Transverse colon (tissue), 4 donors: ENCODE measurements at regions not wholly inside any gene's neighbourhood (a gene's known extent, or its start where the extent isn't known, plus 50 kb on each side); places are given as distances from the start of the nearest gene placed in this dataset.

ENCODE experiments used
- DNase-seq: peaks from one replicate; pipeline ENCODE4 v3.0.0-alpha.2; 2019
- H3K27ac ChIP-seq, 4 donors: fragments of 200-600 bp; sonication (generic); 2 replicates each; pipeline ENCODE4 v1.5.1; 2016 to 2018; ENCODE audit warnings: inconsistent platforms in 4 of 4
- H3K27me3 ChIP-seq: fragments of 200-600 bp; sonication (generic); 2 replicates; pipeline ENCODE4 v1.5.1; 2017; ENCODE audit warnings: inconsistent platforms
- H3K36me3 ChIP-seq, 4 donors: fragments of 200-600 bp; sonication (generic); 2 replicates each; pipeline ENCODE4 v1.5.1; 2017 to 2019; ENCODE audit warnings: inconsistent platforms in 4 of 4
- H3K4me1 ChIP-seq, 4 donors: fragments of 200-600 bp; sonication (generic); 2 replicates each; pipeline ENCODE4 v1.5.1; 2017 to 2020; ENCODE audit warnings: inconsistent platforms in 4 of 4
- H3K4me3 ChIP-seq, 4 donors: fragments of 200-600 bp; sonication (generic); 1 replicate in 1 of 4; 2 replicates in 3 of 4; pipeline versions ENCODE4 v1.5.1 to v1.6.1; 2017 to 2019; ENCODE audit warnings: inconsistent platforms in 4 of 4
- H3K9me3 ChIP-seq, 2 donors: fragments of 200-600 bp; sonication (generic); 2 replicates each; pipeline ENCODE4 v1.5.1; 2017 to 2019; ENCODE audit warnings: inconsistent platforms in 2 of 2
- EP300 ChIP-seq: sonication (generic); formaldehyde crosslinking; IDR thresholded peaks from one replicate; pipeline ENCODE4 v1.6.1; 2017; ENCODE audit warnings: antibody characterized with exemption, low read depth
- POLR2A ChIP-seq: fragments of 450-650 bp; IDR thresholded peaks from one replicate; pipeline ENCODE4 v1.6.1; 2016; ENCODE audit warnings: antibody characterized with exemption, mild to moderate bottlenecking, moderate library complexity
- POLR2AphosphoS5 ChIP-seq, 3 donors: sonication (generic); formaldehyde crosslinking; IDR thresholded peaks; one replicate each; pipeline ENCODE4 v1.6.1; 2016; ENCODE audit warnings: antibody characterized with exemption in 3 of 3
- WGBS, 2 donors: methylation state at CpG; one replicate each; pipeline ENCODE4 v1.1.5; 2018; ENCODE audit warnings: low coverage in 1 of 2; 5-methylcytosine and 5-hydroxymethylcytosine counted together
- in situ Hi-C, 4 donors: fragments of 200-750 bp; cut with MboI; loops; one replicate each; pipeline versions ENCODE4 v1.15.0 to v1.15.1; 2017; ENCODE audit warnings: low sequenced_read_pairs in 3 of 4, low pct_ligation_motif_present in 1 of 4, low pct_unique_long_range_greater_than_20kb in 1 of 4
- intact Hi-C: fragments of 100-400 bp; cut with DNase I; formaldehyde crosslinking; loops from one replicate; pipeline ENCODE4 v1.15.1; 2023; ENCODE audit warnings: low total_unique reads
- TF ChIP-seq, protein P1 (sequence below), 5 experiments: fragments of 200-600 bp in 3 of 5; fragments of 450-650 bp in 2 of 5; sonication (generic) in 3 of 5; IDR thresholded peaks; 1 replicate in 2 of 5; 2 replicates in 3 of 5; pipeline ENCODE4 v1.5.1; 2016 to 2017; ENCODE audit warnings: antibody characterized with exemption in 5 of 5, inconsistent platforms in 3 of 5, mild to moderate bottlenecking in 2 of 5, moderate library complexity in 1 of 5

DNA sequence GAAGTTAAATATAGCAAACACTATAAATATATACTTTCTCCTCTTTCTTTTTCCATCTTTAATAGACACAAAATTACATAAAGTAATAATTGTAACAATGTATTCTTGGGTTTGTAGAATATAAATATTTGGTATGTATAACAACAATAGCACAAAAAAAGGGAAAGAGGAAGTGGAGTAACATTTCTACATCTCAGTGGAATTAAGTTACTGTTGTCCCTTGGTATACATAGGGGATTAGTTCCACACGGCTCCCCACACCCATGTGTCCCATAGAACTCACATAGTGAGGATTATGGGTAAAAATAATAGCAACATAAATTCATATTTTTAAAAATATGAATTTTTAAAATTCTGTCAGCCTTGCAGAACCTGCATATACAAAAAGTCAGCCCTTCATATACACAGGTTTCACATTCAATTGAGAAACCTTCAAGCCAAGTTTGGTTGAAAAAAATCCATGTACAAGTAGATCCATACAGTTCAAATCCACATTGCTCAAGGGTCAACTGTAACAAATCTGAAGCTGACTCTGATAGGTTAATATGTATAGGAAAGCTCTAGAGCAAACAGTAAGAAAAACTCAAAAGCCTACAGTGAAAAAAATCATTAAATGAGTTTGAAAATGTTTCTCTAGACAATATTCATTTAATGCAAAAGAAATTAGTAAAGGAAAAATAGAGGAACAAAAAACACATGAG is 92.4 kb downstream of the HYCC1 start:
- H3K9me3 ChIP-seq: no peaks in the 10 kb centered on the region
- no peak for DNase-seq
- no peak for TF ChIP-seq POLR2A
- TF ChIP-seq POLR2AphosphoS5 (IDR thresholded peaks at IDR 0.05): no peak
- TF ChIP-seq, protein P1, sequence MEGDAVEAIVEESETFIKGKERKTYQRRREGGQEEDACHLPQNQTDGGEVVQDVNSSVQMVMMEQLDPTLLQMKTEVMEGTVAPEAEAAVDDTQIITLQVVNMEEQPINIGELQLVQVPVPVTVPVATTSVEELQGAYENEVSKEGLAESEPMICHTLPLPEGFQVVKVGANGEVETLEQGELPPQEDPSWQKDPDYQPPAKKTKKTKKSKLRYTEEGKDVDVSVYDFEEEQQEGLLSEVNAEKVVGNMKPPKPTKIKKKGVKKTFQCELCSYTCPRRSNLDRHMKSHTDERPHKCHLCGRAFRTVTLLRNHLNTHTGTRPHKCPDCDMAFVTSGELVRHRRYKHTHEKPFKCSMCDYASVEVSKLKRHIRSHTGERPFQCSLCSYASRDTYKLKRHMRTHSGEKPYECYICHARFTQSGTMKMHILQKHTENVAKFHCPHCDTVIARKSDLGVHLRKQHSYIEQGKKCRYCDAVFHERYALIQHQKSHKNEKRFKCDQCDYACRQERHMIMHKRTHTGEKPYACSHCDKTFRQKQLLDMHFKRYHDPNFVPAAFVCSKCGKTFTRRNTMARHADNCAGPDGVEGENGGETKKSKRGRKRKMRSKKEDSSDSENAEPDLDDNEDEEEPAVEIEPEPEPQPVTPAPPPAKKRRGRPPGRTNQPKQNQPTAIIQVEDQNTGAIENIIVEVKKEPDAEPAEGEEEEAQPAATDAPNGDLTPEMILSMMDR (IDR thresholded peaks at IDR 0.05): no peak
- TF ChIP-seq EP300: no peak
- no peaks in the 10 kb centered on the region for H3K4me1 ChIP-seq
- intact Hi-C loops (no loop called here), in situ Hi-C loops (no loop called here)
- H3K27me3 ChIP-seq: no peaks in the 10 kb centered on the region
- H3K27ac ChIP-seq: no peak overlapping the region
- H3K4me3 ChIP-seq: no peak overlapping the region
- no peaks in the 10 kb centered on the region for H3K36me3 ChIP-seq
- WGBS, 2 donors: 64 to 100% methylated on average over 1 of the region's 1 CpG

DNA sequence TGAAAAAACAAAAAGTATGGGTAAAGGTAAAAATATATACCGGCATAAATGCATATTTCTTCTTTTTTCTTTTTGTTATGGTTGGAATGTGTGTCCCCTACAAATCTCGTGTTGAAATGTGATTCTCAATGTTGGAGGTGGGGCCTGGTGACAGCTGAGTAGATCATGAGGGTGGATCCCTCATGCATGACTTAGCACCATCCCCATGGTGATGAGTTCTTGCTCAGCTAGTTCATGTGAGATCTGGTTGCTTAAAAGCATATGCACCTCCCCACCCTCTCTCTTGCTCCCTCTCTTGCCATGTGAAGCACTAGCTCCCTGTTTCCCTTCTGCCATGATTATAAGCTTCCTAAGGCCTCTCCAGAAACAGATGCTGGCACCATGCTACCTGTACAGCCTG is 93.3 kb downstream of the HYCC1 start:
- intact Hi-C loops: no loop called here
- in situ Hi-C loops: no loop called here
- 67 to 91% methylated on average over 1 to 2 of the region's 2 CpGs for WGBS, 2 donors

DNA sequence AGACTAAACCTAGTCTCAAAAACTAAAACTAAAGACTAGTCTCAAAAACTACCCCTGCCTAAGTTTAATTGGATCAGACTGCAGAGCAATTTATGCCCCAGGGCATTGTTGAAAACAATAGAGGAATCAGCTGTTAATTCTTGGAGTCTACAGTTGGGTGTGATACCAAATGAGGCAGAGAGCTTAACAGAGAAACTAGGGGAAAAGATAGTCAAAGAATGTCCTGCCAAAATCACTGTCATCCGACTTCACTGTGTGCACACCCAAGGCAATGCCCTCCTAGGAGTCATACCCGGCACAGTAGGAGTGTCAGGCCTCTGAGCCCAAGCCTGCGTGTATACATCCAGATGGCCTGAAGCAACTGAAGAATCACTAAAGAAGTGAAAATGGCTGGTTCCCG is 90.5 kb upstream of the TOMM7 start:
- no peak overlapping the region for H3K4me3 ChIP-seq
- in situ Hi-C loops: no loop called here
- WGBS, 2 donors: 80 to 95% methylated on average over 1 to 4 of the region's 4 CpGs
- TF ChIP-seq POLR2A (no peak), POLR2AphosphoS5 (IDR thresholded peaks at IDR 0.05) (no peak), EP300 (no peak)
- TF ChIP-seq, protein P1 (IDR thresholded peaks at IDR 0.05): no peak
- intact Hi-C loops: no loop called here
- H3K9me3 ChIP-seq: no peaks in the 10 kb centered on the region
- H3K36me3 ChIP-seq: no peaks in the 10 kb centered on the region
- no peak overlapping the region for H3K27ac ChIP-seq
- H3K4me1 ChIP-seq: no peaks in the 10 kb centered on the region
- no peak for DNase-seq
- no peaks in the 10 kb centered on the region for H3K27me3 ChIP-seq

More for the DNA sequence above, 93.3 kb downstream of the HYCC1 start:
- Histone ChIP-seq H3K27ac (no peak overlapping the region), H3K4me3 (no peak overlapping the region), H3K36me3 (no peaks in the 10 kb centered on the region), H3K4me1 (no peaks in the 10 kb centered on the region), H3K9me3 (no peaks in the 10 kb centered on the region), H3K27me3 (no peaks in the 10 kb centered on the region)
- TF ChIP-seq POLR2A (no peak), EP300 (no peak), POLR2AphosphoS5 (IDR thresholded peaks at IDR 0.05) (no peak)
- TF ChIP-seq, protein P1 (IDR thresholded peaks at IDR 0.05): no peak
- DNase-seq: no peak

DNA sequence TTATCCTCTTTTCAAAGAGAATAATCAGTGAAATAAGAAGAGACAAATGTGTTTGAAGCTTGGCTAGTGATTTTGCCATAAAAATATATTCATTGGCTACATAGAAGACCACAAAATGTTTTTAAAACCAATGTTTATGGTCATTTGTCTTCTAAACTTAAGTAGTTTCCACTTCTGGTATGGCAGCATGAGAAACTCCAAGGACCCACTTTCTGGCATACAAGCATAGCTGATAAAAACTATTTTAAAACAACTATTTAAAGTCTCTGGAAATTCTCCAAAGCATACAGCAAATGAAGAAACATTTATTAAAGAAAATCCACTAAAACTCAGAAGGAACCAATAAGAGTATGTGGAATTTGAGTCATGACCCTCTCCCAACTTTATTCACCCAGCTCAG is 89.2 kb upstream of the TOMM7 start:
- no peaks in the 10 kb centered on the region for H3K36me3 ChIP-seq
- TF ChIP-seq EP300 (no peak), POLR2A (no peak), POLR2AphosphoS5 (IDR thresholded peaks at IDR 0.05) (no peak)
- TF ChIP-seq, protein P1 (IDR thresholded peaks at IDR 0.05): no peak
- no peaks in the 10 kb centered on the region for H3K27me3 ChIP-seq
- no peak overlapping the region for H3K27ac ChIP-seq
- in situ Hi-C loops (no loop called here), intact Hi-C loops (no loop called here)
- H3K4me3 ChIP-seq: no peak overlapping the region
- H3K9me3 ChIP-seq: no peaks in the 10 kb centered on the region
- no peak for DNase-seq
- H3K4me1 ChIP-seq: no peaks in the 10 kb centered on the region
